ENCODE measurements at regions not wholly inside any gene's neighbourhood (a gene's known extent, or its start where the extent isn't known, plus 50 kb on each side); places are given as distances from the start of the nearest gene placed in this dataset.
A peak's percentile ranks its signal among the peaks of the same experiment; 100 is the strongest.

DNA sequence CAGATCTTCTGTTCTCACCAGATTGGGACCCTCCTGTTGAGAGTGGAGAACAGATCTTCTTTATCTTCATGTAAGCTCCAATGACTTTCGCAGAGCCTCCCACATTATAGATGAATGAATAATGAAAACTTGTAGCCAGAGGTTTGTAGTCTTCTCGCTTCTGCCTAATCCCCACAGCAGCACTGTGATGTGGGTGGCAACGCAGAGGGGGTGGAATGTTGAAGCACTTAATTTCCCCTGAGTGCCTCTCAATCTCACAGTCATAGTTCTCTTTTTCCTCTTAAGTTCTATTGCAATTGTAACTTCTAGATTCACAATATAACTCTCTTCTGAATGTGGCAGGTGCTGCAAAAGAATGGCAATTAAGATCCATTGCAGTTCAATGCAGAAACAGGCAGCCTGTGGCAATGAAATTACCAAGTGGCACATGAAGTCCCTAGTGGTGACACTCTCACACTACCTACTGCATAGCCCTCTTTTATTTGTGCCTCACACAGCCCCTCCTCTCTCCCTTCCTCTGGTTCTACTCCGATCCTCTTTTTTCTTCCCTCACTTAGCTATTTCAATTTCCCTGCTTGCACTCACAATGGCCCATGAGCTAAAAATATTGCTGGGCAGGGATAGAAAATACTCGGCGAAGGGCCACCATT lies 281.9 kb downstream of the UBE3D start:
- Histone ChIP-seq H4K20me1 (ENCODE audit: insufficient read depth, low read length) (no peaks in the 10 kb centered on the region), H3K4me2 (ENCODE audit: low read length) (no peak overlapping the region), H3K4me3 (ENCODE audit: low read depth, low read length, poor library complexity, severe bottlenecking) (no peak overlapping the region), H3K9me3 (ENCODE audit: low read length) (no peaks in the 10 kb centered on the region), H3K36me3 (ENCODE audit: insufficient read depth, low read length) (no peaks in the 10 kb centered on the region), H3K27ac (ENCODE audit: low read depth, low read length, poor library complexity, severe bottlenecking) (no peak overlapping the region), H3K4me1 (ENCODE audit: insufficient read depth, low read length, poor library complexity, severe bottlenecking) (no peaks in the 10 kb centered on the region), H2AFZ (ENCODE audit: low read length) (no peak overlapping the region), H3K9me2 (ENCODE audit: insufficient read depth, low read length) (no peaks in the 10 kb centered on the region), H3K79me2 (ENCODE audit: insufficient read depth, low read depth, low read length) (no peaks in the 10 kb centered on the region)
- ChIA-PET POLR2A (no interaction called here), CTCF (ENCODE audit: unreplicated experiment) (no interaction called here)
- intact Hi-C loops (cut with micrococcal nuclease; ENCODE audit: unreplicated experiment): no loop called here
- TF ChIP-seq, protein P1, sequence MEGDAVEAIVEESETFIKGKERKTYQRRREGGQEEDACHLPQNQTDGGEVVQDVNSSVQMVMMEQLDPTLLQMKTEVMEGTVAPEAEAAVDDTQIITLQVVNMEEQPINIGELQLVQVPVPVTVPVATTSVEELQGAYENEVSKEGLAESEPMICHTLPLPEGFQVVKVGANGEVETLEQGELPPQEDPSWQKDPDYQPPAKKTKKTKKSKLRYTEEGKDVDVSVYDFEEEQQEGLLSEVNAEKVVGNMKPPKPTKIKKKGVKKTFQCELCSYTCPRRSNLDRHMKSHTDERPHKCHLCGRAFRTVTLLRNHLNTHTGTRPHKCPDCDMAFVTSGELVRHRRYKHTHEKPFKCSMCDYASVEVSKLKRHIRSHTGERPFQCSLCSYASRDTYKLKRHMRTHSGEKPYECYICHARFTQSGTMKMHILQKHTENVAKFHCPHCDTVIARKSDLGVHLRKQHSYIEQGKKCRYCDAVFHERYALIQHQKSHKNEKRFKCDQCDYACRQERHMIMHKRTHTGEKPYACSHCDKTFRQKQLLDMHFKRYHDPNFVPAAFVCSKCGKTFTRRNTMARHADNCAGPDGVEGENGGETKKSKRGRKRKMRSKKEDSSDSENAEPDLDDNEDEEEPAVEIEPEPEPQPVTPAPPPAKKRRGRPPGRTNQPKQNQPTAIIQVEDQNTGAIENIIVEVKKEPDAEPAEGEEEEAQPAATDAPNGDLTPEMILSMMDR (conservative IDR thresholded peaks at IDR 0.05; ENCODE audit: low read length): 0 out of 2 replicates have a peak, but pooled peaks have one; percentile 26
- no peak for TF ChIP-seq EZH2phosphoT487 (IDR thresholded peaks at IDR 0.05; ENCODE audit: borderline replicate concordance, low read depth, low read length)
- DNase-seq (ENCODE audit: low spot score): no peak
- BruUV-seq (replicated peaks): no TSS peak

DNA sequence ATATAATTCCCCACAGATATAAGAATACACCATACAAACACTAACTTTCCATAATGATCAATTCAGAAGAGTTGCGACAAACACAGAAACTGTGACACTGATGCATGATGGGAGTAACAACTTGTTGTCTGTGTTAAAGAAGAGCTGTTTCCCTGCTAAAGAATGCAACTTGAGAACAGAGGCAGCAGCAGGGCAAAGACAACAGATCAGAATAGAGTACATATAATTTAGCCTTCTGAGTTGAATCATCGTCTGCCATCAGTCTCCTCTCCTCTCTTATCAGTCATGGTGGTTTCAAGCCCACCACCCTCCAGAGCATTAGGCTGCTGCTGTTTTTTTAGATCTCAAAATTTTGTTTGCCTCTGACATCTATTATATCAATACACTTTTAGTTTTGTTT lies 280.4 kb downstream of the UBE3D start:
- H3K4me1 ChIP-seq (ENCODE audit: insufficient read depth, low read length, poor library complexity, severe bottlenecking): no peaks in the 10 kb centered on the region

DNA sequence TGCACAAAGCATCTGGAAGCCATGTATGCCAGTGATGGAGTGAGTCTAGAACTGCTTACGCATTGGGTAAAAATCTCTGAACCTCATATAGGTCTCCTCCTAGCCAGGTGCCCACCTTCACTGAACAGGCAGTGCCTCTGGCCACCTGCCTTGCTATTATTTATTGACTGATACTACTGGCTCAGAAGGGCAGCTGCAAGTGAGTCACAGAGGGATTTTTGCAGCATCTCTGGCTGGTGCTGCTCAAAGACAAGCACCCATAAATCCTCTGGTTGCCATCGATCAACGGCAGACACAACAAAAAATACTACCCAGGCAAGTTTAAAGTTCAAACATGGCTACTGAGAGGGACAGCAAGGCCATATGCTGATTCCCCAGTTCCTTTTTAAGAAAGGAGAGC lies 279.4 kb downstream of the UBE3D start:
- H3K4me2 ChIP-seq (ENCODE audit: low read length): no peak overlapping the region
- BruUV-seq (replicated peaks): no TSS peak
- no peaks in the 10 kb centered on the region for H3K9me3 ChIP-seq (ENCODE audit: low read length)
- TF ChIP-seq, protein P1 (conservative IDR thresholded peaks at IDR 0.05; ENCODE audit: low read length): no peak
- TF ChIP-seq EZH2phosphoT487 (IDR thresholded peaks at IDR 0.05; ENCODE audit: borderline replicate concordance, low read depth, low read length): no peak
- no peaks in the 10 kb centered on the region for H3K36me3 ChIP-seq (ENCODE audit: insufficient read depth, low read length)
- no peak overlapping the region for H2AFZ ChIP-seq (ENCODE audit: low read length)
- no peak overlapping the region for H3K4me3 ChIP-seq (ENCODE audit: low read depth, low read length, poor library complexity, severe bottlenecking)
- no peaks in the 10 kb centered on the region for H4K20me1 ChIP-seq (ENCODE audit: insufficient read depth, low read length)
- no peaks in the 10 kb centered on the region for H3K9me2 ChIP-seq (ENCODE audit: insufficient read depth, low read length)
- POLR2A ChIA-PET: no interaction called here
- no peaks in the 10 kb centered on the region for H3K79me2 ChIP-seq (ENCODE audit: insufficient read depth, low read depth, low read length)
- CTCF ChIA-PET (ENCODE audit: unreplicated experiment): no interaction called here
- H3K27ac ChIP-seq (ENCODE audit: low read depth, low read length, poor library complexity, severe bottlenecking): no peak overlapping the region
- no peak for DNase-seq (ENCODE audit: low spot score)
- intact Hi-C loops (cut with micrococcal nuclease; ENCODE audit: unreplicated experiment): no loop called here
- H3K4me1 ChIP-seq (ENCODE audit: insufficient read depth, low read length, poor library complexity, severe bottlenecking): no peaks in the 10 kb centered on the region

More for the DNA sequence above, 280.4 kb downstream of the UBE3D start:
- Histone ChIP-seq H3K9me3 (ENCODE audit: low read length) (no peaks in the 10 kb centered on the region), H3K27ac (ENCODE audit: low read depth, low read length, poor library complexity, severe bottlenecking) (no peak overlapping the region), H3K4me2 (ENCODE audit: low read length) (no peak overlapping the region), H3K79me2 (ENCODE audit: insufficient read depth, low read depth, low read length) (no peaks in the 10 kb centered on the region), H3K36me3 (ENCODE audit: insufficient read depth, low read length) (no peaks in the 10 kb centered on the region), H2AFZ (ENCODE audit: low read length) (no peak overlapping the region), H3K9me2 (ENCODE audit: insufficient read depth, low read length) (no peaks in the 10 kb centered on the region), H4K20me1 (ENCODE audit: insufficient read depth, low read length) (no peaks in the 10 kb centered on the region), H3K4me3 (ENCODE audit: low read depth, low read length, poor library complexity, severe bottlenecking) (no peak overlapping the region)
- intact Hi-C loops (cut with micrococcal nuclease; ENCODE audit: unreplicated experiment): no loop called here
- ChIA-PET CTCF (ENCODE audit: unreplicated experiment) (no interaction called here), POLR2A (no interaction called here)
- no TSS peak for BruUV-seq (replicated peaks)
- no peak for DNase-seq (ENCODE audit: low spot score)
- TF ChIP-seq, protein P1 (conservative IDR thresholded peaks at IDR 0.05; ENCODE audit: low read length): no peak
- no peak for TF ChIP-seq EZH2phosphoT487 (IDR thresholded peaks at IDR 0.05; ENCODE audit: borderline replicate concordance, low read depth, low read length)
